Heart left ventricle (tissue), 16 donors: ENCODE measurements at regions not wholly inside any gene's neighbourhood (a gene's known extent, or its start where the extent isn't known, plus 50 kb on each side); places are given as distances from the start of the nearest gene placed in this dataset.

Experiments
- ATAC-seq, 4 donors: fragments of 200-7000 bp; cut with Tn5 transposase; one replicate each; pipeline ENCODE4 v1.9.1; 2020 to 2022; ENCODE audit warnings: moderate library complexity in 4 of 4, mild to moderate bottlenecking in 3 of 4, moderate number of reproducible peaks in 1 of 4
- DNase-seq, 5 donors: peaks; one replicate each; pipeline ENCODE4 v3.0.0-alpha.2; 2020
- H3K27ac ChIP-seq, 12 donors: fragments of 200-600 bp; sonication (generic) in 4 of 12; one replicate each; pipeline versions ENCODE4 v1.5.0 to v1.8.0; 2016 to 2022; ENCODE audit warnings: mild to moderate bottlenecking in 2 of 12
- H3K27me3 ChIP-seq, 9 donors: fragments of 200-600 bp; sonication (generic) in 2 of 9; one replicate each; pipeline versions ENCODE4 v1.5.1 to v1.8.0; 2016 to 2022; ENCODE audit warnings: mild to moderate bottlenecking in 3 of 9
- H3K36me3 ChIP-seq, 9 donors: fragments of 200-600 bp; sonication (generic) in 2 of 9; one replicate each; pipeline versions ENCODE4 v1.5.0 to v1.8.0; 2018 to 2022; ENCODE audit warnings: mild to moderate bottlenecking in 2 of 9
- H3K4me1 ChIP-seq, 12 donors: fragments of 200-600 bp; sonication (generic) in 4 of 12; one replicate each; pipeline versions ENCODE4 v1.5.0 to v1.8.0; 2016 to 2022; ENCODE audit warnings: mild to moderate bottlenecking in 3 of 12
- H3K4me3 ChIP-seq, 12 donors: fragments of 200-600 bp; sonication (generic) in 4 of 12; one replicate each; pipeline versions ENCODE4 v1.5.0 to v1.8.0; 2017 to 2022; ENCODE audit warnings: mild to moderate bottlenecking in 9 of 12, moderate library complexity in 4 of 12
- H3K9me3 ChIP-seq, 12 donors: fragments of 200-600 bp; sonication (generic) in 4 of 12; one replicate each; pipeline versions ENCODE4 v1.5.0 to v1.8.0; 2016 to 2022; ENCODE audit warnings: mild to moderate bottlenecking in 1 of 12
- CTCF ChIP-seq, 12 donors: fragments of 200-600 bp; sonication (generic) in 4 of 12; IDR thresholded peaks; one replicate each; pipeline versions ENCODE4 v1.5.0 to v1.8.0; 2018 to 2022; ENCODE audit warnings: antibody characterized with exemption in 12 of 12, mild to moderate bottlenecking in 5 of 12
- POLR2A ChIP-seq, 2 donors: fragments of 450-650 bp; IDR thresholded peaks; one replicate each; pipeline ENCODE4 v1.6.1; 2017; ENCODE audit warnings: antibody characterized with exemption in 2 of 2, mild to moderate bottlenecking in 2 of 2, moderate library complexity in 2 of 2
- WGBS, 4 donors: extraction: QIAGEN DNeasy Blood & Tissue Kit in 2 of 4; methylation state at CpG; one replicate each; pipeline versions ENCODE4 v1.1.5 to v1.1.7; 2013 to 2018; 5-methylcytosine and 5-hydroxymethylcytosine counted together
- intact Hi-C, 10 donors: fragments of 100-400 bp; cut with DNase I; formaldehyde crosslinking; loops; one replicate each; pipeline versions ENCODE4 v1.11.1 to v1.14.2; 2022
- donor health status: ischemic (EF 13 %, LVEDD 7.1; RV severe dilation, severe dysfunction).
- donor health status: healthy with polysubstance abuse.
- donor health status: DM: no; HTN: yes; CAD: no.
- donor health status: DM: no; HTN: no; CAD: no.
- donor health status: ischemic (EF 25% LVEDD 6.9; RV normal size, moderate dysfunction).
- donor health status: ischemic (EF 25% LVEDD 5.7; RV mildly dilated, moderate dysfunction).
- donor health status: healthy.
- donor health status: DM: yes; HTN: yes; CAD: no.
- donor health status: ischemic (EF 35%, LVEDD 5.7; RV mildly dilated, moderate dysfunction).
- donor health status: nonischemic (EF 11% LVEDD 7.7; RV severe dilation, severe dysfunction).
- donor health status: DM: yes; HTN: yes; CAD: no.
- donor health status: PGD.
- donor health status: ischemic (EF 29% LVEDD 5.4; RV normal size, mild dysfunction).
- donor health status: nonischemic (EF 23%, LVEDD 6.1; RV moderate dilation, normal function).

- no peak for ATAC-seq
- WGBS, 4 donors, result 80 to 89% (median 84%) methylated on average over 5 of the region's 5 CpGs
- intact Hi-C loops, result no loop called here
- no peak for DNase-seq
- TF ChIP-seq CTCF (IDR thresholded peaks at IDR 0.05) (no peak), POLR2A (IDR thresholded peaks at IDR 0.05) (no peak)
- Histone ChIP-seq H3K4me3 (no peak overlapping the region), H3K36me3 (no peaks in the 10 kb centered on the region), H3K27me3 (no peaks in the 10 kb centered on the region), H3K4me1 (peaks cover 0 to 17% (median 0%) of the 10 kb centered on the region in 12 donors), H3K9me3 (no peaks in the 10 kb centered on the region), H3K27ac (no peak overlapping the region)
Observed at GRCh38 chr6:148620579-148621298, 126.1 kb upstream of the UST start.

GRCh38 chr6:148625609-148626008 lies 121.2 kb upstream of the UST start:
- Histone ChIP-seq H3K27ac (no peak overlapping the region), H3K36me3 (no peaks in the 10 kb centered on the region), H3K27me3 (no peaks in the 10 kb centered on the region), H3K4me3 (no peak overlapping the region), H3K9me3 (no peaks in the 10 kb centered on the region), H3K4me1 (peaks cover 0 to 23% (median 0%) of the 10 kb centered on the region in 12 donors)
- WGBS, 4 donors, result 30 to 48% (median 35%) methylated on average over 2 of the region's 2 CpGs
- intact Hi-C loops, result no loop called here
- TF ChIP-seq CTCF (IDR thresholded peaks at IDR 0.05) (no peak), POLR2A (IDR thresholded peaks at IDR 0.05) (no peak)
- ATAC-seq (no peak), DNase-seq (no peak)

- intact Hi-C loops, result no loop called here
- ATAC-seq (no peak), DNase-seq (no peak)
- no peaks in the 10 kb centered on the region for H3K27me3 ChIP-seq
- H3K4me3 ChIP-seq, result no peak overlapping the region
- no peaks in the 10 kb centered on the region for H3K9me3 ChIP-seq
- no peaks in the 10 kb centered on the region for H3K36me3 ChIP-seq
- TF ChIP-seq POLR2A (IDR thresholded peaks at IDR 0.05) (no peak), CTCF (IDR thresholded peaks at IDR 0.05) (no peak)
- H3K4me1 ChIP-seq, result peaks cover 0 to 23% (median 0%) of the 10 kb centered on the region in 12 donors
- no peak overlapping the region for H3K27ac ChIP-seq
Observed at GRCh38 chr6:148628251-148628650, 118.6 kb upstream of the UST start.

GRCh38 chr6:148629181-148629580 lies 117.6 kb upstream of the UST start:
- Histone ChIP-seq H3K36me3 (no peaks in the 10 kb centered on the region), H3K4me3 (no peak overlapping the region), H3K9me3 (no peaks in the 10 kb centered on the region), H3K4me1 (peaks cover 0 to 18% (median 0%) of the 10 kb centered on the region in 12 donors), H3K27me3 (no peaks in the 10 kb centered on the region), H3K27ac (no peak overlapping the region)
- intact Hi-C loops, result no loop called here
- 47 to 75% (median 65%) methylated on average over 1 of the region's 1 CpG for WGBS, 4 donors
- no peak for DNase-seq
- TF ChIP-seq CTCF (IDR thresholded peaks at IDR 0.05) (no peak), POLR2A (IDR thresholded peaks at IDR 0.05) (no peak)
- ATAC-seq, result no peak
